H1 (cell line): ENCODE measurements at regions not wholly inside any gene's neighbourhood (a gene's known extent, or its start where the extent isn't known, plus 50 kb on each side); places are given as distances from the start of the nearest gene placed in this dataset.

Source experiments
- CTCF ChIA-PET: fragments of 300-600 bp; sonication (Branson Sonifier 250); formaldehyde crosslinking; loops from one replicate; lab custom pipeline; 2021; ENCODE audit not compliant: partially characterized antibody; lab: Charles Lee
- POLR2A ChIA-PET: fragments of 300-600 bp; sonication (Branson Sonifier 250); formaldehyde crosslinking; loops from one replicate; lab custom pipeline; 2021; ENCODE audit warnings: inconsistent platforms; ENCODE audit not compliant: partially characterized antibody; lab: Charles Lee
- DNase-seq, 2 experiments: peaks; one replicate each; pipeline versions ENCODE4 v3.0.0 to v3.0.0-alpha.2; 2010 to 2022; ENCODE audit warnings: low spot score in 2 of 2, low read depth in 1 of 2, mixed read lengths in 1 of 2
- FAIRE-seq: peaks from 2 replicates; lab custom pipeline; 2011; peaks lifted over from hg19 to GRCh38; lab: Jason Lieb, UNC
- H2AFZ ChIP-seq: 2 replicates; pipeline ENCODE4 v1.8.1; 2012; ENCODE audit warnings: low read length, inconsistent platforms
- H2AK5ac ChIP-seq: 2 replicates; pipeline ENCODE4 v1.6.1; 2013; ENCODE audit warnings: low read depth, low read length
- H2BK120ac ChIP-seq: replicated peaks from 2 replicates; pipeline ENCODE3; 2013; ENCODE audit warnings: low read depth, low read length, inconsistent platforms
- H2BK12ac ChIP-seq: 2 replicates; pipeline ENCODE4 v1.6.1; 2013; ENCODE audit warnings: low read depth, low read length
- H2BK15ac ChIP-seq: 2 replicates; pipeline ENCODE4 v1.6.1; 2013; ENCODE audit warnings: low read length
- H2BK20ac ChIP-seq: 2 replicates; pipeline ENCODE4 v1.6.1; 2013; ENCODE audit warnings: low read length
- H2BK5ac ChIP-seq: 2 replicates; pipeline ENCODE4 v1.6.1; 2013; ENCODE audit warnings: low read depth, low read length
- H3K14ac ChIP-seq: 2 replicates; pipeline ENCODE4 v1.6.1; 2013; ENCODE audit warnings: inconsistent platforms; ENCODE audit not compliant: insufficient read length
- H3K18ac ChIP-seq: 2 replicates; pipeline ENCODE4 v1.6.1; 2013; ENCODE audit warnings: low read length; ENCODE audit errors: extremely low read depth
- H3K23ac ChIP-seq: 2 replicates; pipeline ENCODE4 v1.6.1; 2013; ENCODE audit warnings: inconsistent platforms; ENCODE audit not compliant: insufficient read length
- H3K23me2 ChIP-seq: 2 replicates; pipeline ENCODE4 v1.6.1; 2013; ENCODE audit warnings: low read depth, low read length
- H3K27ac ChIP-seq: 2 replicates; pipeline ENCODE4 v1.6.1; 2011; ENCODE audit warnings: low read depth, low read length, inconsistent platforms
- H3K27me3 ChIP-seq, 4 experiments: replicated peaks in 1 of 4; 1 replicate in 1 of 4; 2 replicates in 3 of 4; pipeline versions ENCODE4 v1.6.1 to v1.8.1; 2011 to 2013; ENCODE audit warnings: low read length in 3 of 4, mild to moderate bottlenecking in 3 of 4, inconsistent platforms in 2 of 4, mixed read lengths in 2 of 4, moderate library complexity in 1 of 4; ENCODE audit not compliant: control insufficient read depth in 3 of 4, insufficient read depth in 3 of 4; ENCODE audit errors: extremely low read depth in 1 of 4
- H3K36me3 ChIP-seq, 4 experiments: 2 replicates each; pipeline versions ENCODE4 v1.6.1 to v1.8.1; 2011 to 2013; ENCODE audit warnings: mild to moderate bottlenecking in 4 of 4, low read length in 3 of 4, moderate library complexity in 2 of 4, control low read depth in 1 of 4, inconsistent platforms in 1 of 4; ENCODE audit not compliant: insufficient read depth in 4 of 4, control insufficient read depth in 2 of 4
- H3K4ac ChIP-seq: replicated peaks from 2 replicates; pipeline ENCODE3; 2013; ENCODE audit warnings: low read length, low read depth, mixed read lengths, inconsistent platforms; ENCODE audit not compliant: insufficient read length
- H3K4me1 ChIP-seq, 4 experiments: replicated peaks in 1 of 4; 1 replicate in 1 of 4; 2 replicates in 3 of 4; pipeline versions ENCODE4 v1.6.1 to v1.8.1; 2011 to 2013; ENCODE audit warnings: low read length in 3 of 4, inconsistent platforms in 2 of 4, mixed read lengths in 1 of 4; ENCODE audit not compliant: insufficient read depth in 4 of 4, control insufficient read depth in 3 of 4
- H3K4me2 ChIP-seq, 2 experiments: 2 replicates each; pipeline versions ENCODE4 v1.6.1 to v1.8.1; 2011 to 2013; ENCODE audit warnings: low read depth in 2 of 2, low read length in 2 of 2, control low read depth in 1 of 2, inconsistent platforms in 1 of 2, mild to moderate bottlenecking in 1 of 2; ENCODE audit not compliant: insufficient read depth in 1 of 2
- H3K4me3 ChIP-seq, 4 experiments: fragments of 200-600, 300-600 bp in 1 of 4; sonication (generic), shearing (Covaris generic), sonication (Bioruptor Twin) in 1 of 4; 2 replicates each; pipeline versions ENCODE4 v1.5.1 to v1.8.1; 2011 to 2016; ENCODE audit warnings: low read length in 4 of 4, low read depth in 3 of 4, control low read depth in 2 of 4, inconsistent platforms in 2 of 4, mild to moderate bottlenecking in 2 of 4, mixed read lengths in 1 of 4, moderate library complexity in 1 of 4; ENCODE audit not compliant: insufficient read depth in 2 of 4; ENCODE audit errors: extremely low read depth in 1 of 4
- H3K56ac ChIP-seq: replicated peaks from 2 replicates; pipeline ENCODE3; 2013; ENCODE audit warnings: low read depth, mild to moderate bottlenecking, mixed read lengths, low read length, inconsistent platforms; ENCODE audit not compliant: insufficient read length
- H3K79me1 ChIP-seq: 2 replicates; pipeline ENCODE4 v1.6.1; 2013; ENCODE audit warnings: low read depth, low read length, control low read depth
- H3K79me2 ChIP-seq, 2 experiments: 2 replicates each; pipeline versions ENCODE4 v1.6.1 to v1.8.1; 2012 to 2013; ENCODE audit warnings: low read length in 2 of 2, mild to moderate bottlenecking in 2 of 2, inconsistent platforms in 1 of 2; ENCODE audit not compliant: insufficient read depth in 2 of 2, control insufficient read depth in 1 of 2
- H3K9ac ChIP-seq, 4 experiments: replicated peaks in 1 of 4; 1 replicate in 1 of 4; 2 replicates in 3 of 4; pipeline versions ENCODE4 v1.6.1 to v1.8.1; 2011 to 2013; ENCODE audit warnings: low read depth in 3 of 4, low read length in 3 of 4, control low read depth in 2 of 4, mild to moderate bottlenecking in 2 of 4, moderate library complexity in 2 of 4, inconsistent platforms in 1 of 4; ENCODE audit errors: extremely low read depth in 1 of 4
- H3K9me3 ChIP-seq, 2 experiments: 2 replicates each; pipeline versions ENCODE4 v1.6.1 to v1.8.1; 2012 to 2013; ENCODE audit warnings: mild to moderate bottlenecking in 2 of 2, moderate library complexity in 2 of 2, control low read depth in 1 of 2, inconsistent platforms in 1 of 2, low read depth in 1 of 2, low read length in 1 of 2, mixed read lengths in 1 of 2; ENCODE audit not compliant: insufficient read depth in 2 of 2
- H4K20me1 ChIP-seq, 2 experiments: replicated peaks in 1 of 2; 2 replicates each; pipeline versions ENCODE3 to v1.8.1; 2011 to 2013; ENCODE audit warnings: inconsistent platforms in 2 of 2, low read length in 2 of 2, mild to moderate bottlenecking in 1 of 2; ENCODE audit not compliant: insufficient read depth in 2 of 2, control insufficient read depth in 1 of 2
- H4K5ac ChIP-seq: 2 replicates; pipeline ENCODE4 v1.6.1; 2013; ENCODE audit warnings: low read length, low read depth, mixed read lengths, inconsistent platforms; ENCODE audit not compliant: insufficient read length
- H4K8ac ChIP-seq: 2 replicates; pipeline ENCODE4 v1.8.0; 2013; ENCODE audit warnings: mild to moderate bottlenecking, moderate library complexity, low read length, inconsistent platforms; ENCODE audit not compliant: insufficient read depth; ENCODE audit errors: extremely low read depth
- H4K91ac ChIP-seq: replicated peaks from 2 replicates; pipeline ENCODE3; 2013; ENCODE audit warnings: low read length, mixed read lengths, inconsistent platforms; ENCODE audit not compliant: insufficient read length
- BCL11A ChIP-seq, 2 experiments: IDR thresholded peaks; one replicate each; pipeline ENCODE4 v1.6.1; 2011; ENCODE audit warnings: low read depth in 2 of 2, low read length in 2 of 2, mild to moderate bottlenecking in 2 of 2
- BRCA1 ChIP-seq: IDR thresholded peaks from 2 replicates; pipeline ENCODE4 v1.6.1; 2012; ENCODE audit warnings: low read depth, low read length, improper control_type of control experiment
- CHD2 ChIP-seq: IDR thresholded peaks from 2 replicates; pipeline ENCODE4 v1.6.1; 2012; ENCODE audit warnings: low read length, improper control_type of control experiment
- GABPA ChIP-seq: IDR thresholded peaks from 2 replicates; pipeline ENCODE4 v1.6.1; 2011; ENCODE audit warnings: mild to moderate bottlenecking, low read length, moderate library complexity, borderline replicate concordance; ENCODE audit not compliant: insufficient read depth
- GTF2F1 ChIP-seq: IDR thresholded peaks from 2 replicates; pipeline ENCODE4 v1.6.1; 2012; ENCODE audit warnings: low read depth, low read length, improper control_type of control experiment, borderline replicate concordance
- KDM4A ChIP-seq: IDR thresholded peaks from one replicate; pipeline ENCODE4 v1.7.1; 2012; ENCODE audit warnings: low read depth, mild to moderate bottlenecking, moderate library complexity, low read length, inconsistent platforms; ENCODE audit not compliant: severe bottlenecking
- PHF8 ChIP-seq: fragments of 200-600 bp; sonication (generic); conservative IDR thresholded peaks from 2 replicates; pipeline ENCODE4 v1.7.1; 2012; ENCODE audit warnings: low read depth, mild to moderate bottlenecking, inconsistent platforms, low read length, moderate library complexity
- POLR2AphosphoS5 ChIP-seq: IDR thresholded peaks from 2 replicates; pipeline ENCODE4 v1.6.1; 2011; ENCODE audit warnings: low read depth, low read length
- SIX5 ChIP-seq: IDR thresholded peaks from 2 replicates; pipeline ENCODE4 v1.6.1; 2011; ENCODE audit warnings: mild to moderate bottlenecking, low read depth, low read length
- TBP ChIP-seq: IDR thresholded peaks from 2 replicates; pipeline ENCODE4 v1.6.1; 2011; ENCODE audit warnings: low read depth, low read length, improper control_type of control experiment
- WGBS, 2 experiments: shearing (Covaris generic) in 1 of 2; methylation state at CpG; one replicate each; pipeline versions ENCODE4 v1.1.6 to v1.1.7; 2013 to 2015; ENCODE audit warnings: low lambda C conversion rate in 2 of 2, mixed read lengths in 2 of 2, inconsistent platforms in 1 of 2, low coverage in 1 of 2, missing lambda C conversion rate in 1 of 2; ENCODE audit not compliant: insufficient replicate concordance in 2 of 2, insufficient coverage in 1 of 2, insufficient read length in 1 of 2; ENCODE audit errors: extremely low coverage in 1 of 2, missing lambda C conversion rate in 1 of 2; 5-methylcytosine and 5-hydroxymethylcytosine counted together
- TF ChIP-seq, protein P1 (sequence below): IDR thresholded peaks from 2 replicates; pipeline ENCODE4 v1.6.1; 2012; ENCODE audit warnings: inconsistent platforms
- TF ChIP-seq, protein P2 (sequence below): IDR thresholded peaks from 2 replicates; pipeline ENCODE4 v1.6.1; 2012; ENCODE audit warnings: inconsistent platforms

DNA sequence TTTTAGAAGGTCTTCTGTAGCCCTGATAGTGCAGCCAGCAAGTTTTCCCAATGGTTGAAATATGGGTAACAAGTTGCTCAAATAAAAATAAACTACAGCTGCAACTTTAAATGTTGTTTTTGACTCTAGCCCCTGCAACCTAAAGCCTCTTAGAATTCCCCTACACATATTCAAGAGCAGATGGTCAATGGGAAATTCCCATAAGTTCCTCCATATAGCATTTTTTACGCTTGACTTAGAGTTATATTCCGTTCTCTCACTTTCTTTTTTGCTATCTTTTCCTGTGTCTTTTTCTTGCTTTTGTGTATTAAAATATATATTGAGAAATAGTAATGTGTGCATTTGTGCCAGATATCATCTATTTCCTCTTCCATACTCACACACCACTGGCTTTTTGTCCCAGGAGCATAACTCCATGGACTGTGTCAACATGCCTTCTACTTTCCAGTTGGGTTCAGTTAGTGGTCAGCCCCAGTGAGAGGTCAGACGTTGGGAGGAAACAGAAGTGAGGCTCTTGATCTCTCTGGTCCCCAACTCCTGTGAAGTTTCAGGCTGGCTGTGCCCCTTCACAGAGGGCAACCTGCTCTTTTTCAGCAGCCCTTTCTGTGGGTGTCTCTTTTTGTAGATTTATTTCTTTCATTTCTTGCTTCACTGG, 63.3 kb upstream of the TP63 start:
- Histone ChIP-seq H3K9me3 (no peaks in the 10 kb centered on the region), H2BK20ac (no peak overlapping the region), H2BK12ac (no peak overlapping the region), H3K23me2 (no peaks in the 10 kb centered on the region), H3K4me1 (no peaks in the 10 kb centered on the region), H2BK5ac (no peak overlapping the region), H4K91ac (no peak overlapping the region), H3K56ac (no peak overlapping the region), H4K8ac (no peak overlapping the region), H3K36me3 (no peaks in the 10 kb centered on the region), H4K20me1 (no peaks in the 10 kb centered on the region), H2BK15ac (no peak overlapping the region), H3K4me3 (no peak overlapping the region), H3K4me2 (no peak overlapping the region), H3K14ac (no peak overlapping the region), H2AK5ac (no peak overlapping the region), H3K23ac (no peak overlapping the region), H2AFZ (no peak overlapping the region), H3K4ac (no peak overlapping the region), H3K27me3 (no peaks in the 10 kb centered on the region), H3K9ac (no peak overlapping the region), H3K18ac (no peak overlapping the region), H4K5ac (no peak overlapping the region), H3K79me2 (no peaks in the 10 kb centered on the region), H3K79me1 (no peaks in the 10 kb centered on the region), H2BK120ac (no peak overlapping the region), H3K27ac (no peak overlapping the region)
- FAIRE-seq (no peak), DNase-seq (no peak)
- POLR2A ChIA-PET: no interaction called here
- WGBS, 2 experiments: 89% methylated on average over 3 of the region's 3 CpGs; no CpG with 5 or more reads in 1 of the 2 experiments
- CTCF ChIA-PET: interaction anchor here (0.5 kb wide), 1 partner anchor 40 kb away, joined by 3 read pairs; no protein-coding TSS in a partner anchor
- no peak for TF ChIP-seq GABPA
- TF ChIP-seq SIX5: no peak
- no peak for TF ChIP-seq TBP
- TF ChIP-seq, protein P1, sequence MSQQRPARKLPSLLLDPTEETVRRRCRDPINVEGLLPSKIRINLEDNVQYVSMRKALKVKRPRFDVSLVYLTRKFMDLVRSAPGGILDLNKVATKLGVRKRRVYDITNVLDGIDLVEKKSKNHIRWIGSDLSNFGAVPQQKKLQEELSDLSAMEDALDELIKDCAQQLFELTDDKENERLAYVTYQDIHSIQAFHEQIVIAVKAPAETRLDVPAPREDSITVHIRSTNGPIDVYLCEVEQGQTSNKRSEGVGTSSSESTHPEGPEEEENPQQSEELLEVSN: no peak
- TF ChIP-seq, protein P2, sequence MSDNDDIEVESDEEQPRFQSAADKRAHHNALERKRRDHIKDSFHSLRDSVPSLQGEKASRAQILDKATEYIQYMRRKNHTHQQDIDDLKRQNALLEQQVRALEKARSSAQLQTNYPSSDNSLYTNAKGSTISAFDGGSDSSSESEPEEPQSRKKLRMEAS: no peak
- no peak for TF ChIP-seq BCL11A (IDR thresholded peaks at IDR 0.05; ENCODE audit: low read depth in 2 of 2, low read length in 2 of 2)
- no peak for TF ChIP-seq CHD2
- no peak for TF ChIP-seq POLR2AphosphoS5
- TF ChIP-seq GTF2F1: no peak
- no peak for TF ChIP-seq PHF8
- no peak for TF ChIP-seq KDM4A
- TF ChIP-seq BRCA1: no peak
